ENCODE measurements at regions not wholly inside any gene's neighbourhood (a gene's known extent, or its start where the extent isn't known, plus 50 kb on each side); places are given as distances from the start of the nearest gene placed in this dataset.

DNA sequence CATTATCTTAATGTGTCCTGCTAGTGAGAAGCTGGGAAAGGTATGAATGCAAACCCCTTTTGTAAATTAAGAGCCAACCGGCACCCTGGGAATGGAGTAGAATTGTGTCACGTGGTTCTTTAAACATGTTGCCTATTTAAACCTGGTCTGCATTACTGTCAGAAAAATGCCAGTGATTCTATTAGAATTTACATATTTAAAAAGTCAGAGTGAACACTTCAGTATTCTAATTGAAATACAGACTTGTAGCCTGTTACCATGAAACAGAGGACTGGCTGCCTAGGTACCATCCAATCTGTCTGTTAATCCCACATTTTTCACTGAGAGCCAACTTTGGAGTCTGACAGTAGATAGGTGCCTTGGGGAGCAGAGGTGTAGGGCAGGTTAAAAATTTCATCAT lies 652.3 kb upstream of the ARGLU1 start:
- intact Hi-C loops (cut with micrococcal nuclease) = no loop called here

DNA sequence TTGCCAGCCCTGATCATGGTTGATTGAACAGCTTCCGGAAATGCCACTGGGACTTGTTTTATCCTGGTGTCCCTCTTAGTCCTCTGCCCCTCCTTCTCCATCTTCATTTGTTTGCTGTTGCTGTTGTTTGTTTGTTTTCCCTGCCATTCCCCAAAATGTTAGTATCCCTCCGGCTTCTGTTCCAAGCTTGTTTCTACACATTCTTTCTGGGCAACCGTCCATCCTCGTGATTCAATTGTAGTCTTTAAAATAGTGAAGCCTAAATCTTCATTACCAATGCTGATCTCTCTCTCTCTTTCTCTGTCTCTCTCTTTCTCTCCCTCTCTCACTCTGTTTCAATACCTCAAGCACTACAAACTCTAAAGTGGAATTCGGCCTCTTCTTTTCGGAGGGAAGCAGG lies 649.3 kb upstream of the ARGLU1 start:
- intact Hi-C loops (cut with micrococcal nuclease) = no loop called here

DNA sequence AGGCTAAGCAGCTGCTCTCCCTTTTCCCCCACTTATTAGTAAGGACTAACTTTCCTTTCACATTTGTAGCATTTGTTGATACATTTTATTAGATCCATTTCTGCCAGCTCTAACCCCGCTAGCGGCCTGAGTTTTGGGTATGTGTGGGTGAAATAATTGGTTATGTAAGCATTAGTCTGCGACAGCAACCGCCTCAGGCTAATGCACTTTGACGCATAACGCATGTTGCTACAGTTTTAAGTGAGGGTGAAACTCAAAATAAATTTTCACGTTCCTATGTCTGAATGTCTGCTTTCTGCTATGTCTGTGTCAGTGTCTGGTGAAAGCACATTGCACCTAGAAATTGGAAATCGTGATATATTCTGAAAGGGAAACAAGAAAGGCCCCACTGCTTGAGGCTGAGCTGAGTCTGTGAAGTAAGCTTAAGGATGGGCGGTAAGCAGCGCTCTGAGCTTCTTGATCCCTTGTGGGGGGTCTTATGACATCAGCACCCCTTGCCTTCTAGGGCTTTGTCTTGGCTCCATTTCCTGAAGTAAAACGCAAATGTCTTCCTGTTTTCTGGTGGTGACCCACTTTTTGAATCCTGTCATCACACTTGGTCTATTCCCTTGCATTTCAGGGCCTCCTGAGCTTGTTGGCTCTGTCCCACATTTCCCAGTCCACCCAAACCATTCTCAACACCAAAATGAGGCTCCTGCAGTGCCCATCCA lies 648.3 kb upstream of the ARGLU1 start:
- intact Hi-C loops (cut with micrococcal nuclease) = no loop called here

DNA sequence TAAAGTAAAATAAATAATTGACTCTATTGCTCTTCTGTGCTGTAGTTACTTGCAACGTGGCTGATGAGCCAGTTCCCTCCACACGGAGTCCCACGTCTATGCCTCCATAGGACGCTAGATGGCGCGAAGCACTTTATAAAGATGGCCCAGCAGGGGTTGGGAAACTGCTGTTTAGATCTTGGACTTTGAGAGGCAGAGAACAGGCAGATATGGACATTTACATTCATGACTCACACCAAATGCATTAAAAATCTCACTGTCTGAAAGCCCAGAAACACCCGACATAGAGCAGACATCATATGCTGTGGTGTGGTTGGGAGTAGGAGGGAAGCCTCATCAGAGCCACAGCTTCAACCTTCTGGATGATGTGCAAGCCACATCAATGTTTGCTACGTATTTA lies 643.1 kb upstream of the ARGLU1 start:
- intact Hi-C loops (cut with micrococcal nuclease) = loop anchor here (1.0 kb wide), 2 partner anchors 439 to 944 kb away; no protein-coding TSS in a partner anchor

DNA sequence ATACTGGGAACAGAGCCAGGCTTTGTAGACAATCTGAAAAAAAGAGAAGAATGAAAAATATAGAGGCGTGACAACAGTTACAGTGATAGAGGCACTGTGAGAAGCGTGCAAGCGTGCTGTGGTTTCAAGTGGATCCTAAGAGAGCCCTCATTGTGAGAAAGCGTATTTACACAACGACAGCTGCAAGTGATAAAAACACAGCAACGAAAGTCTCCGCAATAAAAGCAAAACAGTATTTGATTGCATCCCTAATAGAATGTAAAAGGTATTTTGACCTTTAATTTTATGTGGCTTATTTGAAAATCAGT lies 642.7 kb upstream of the ARGLU1 start:
- intact Hi-C loops (cut with micrococcal nuclease) = loop anchor here (1.0 kb wide), 2 partner anchors 440 to 945 kb away; no protein-coding TSS in a partner anchor

DNA sequence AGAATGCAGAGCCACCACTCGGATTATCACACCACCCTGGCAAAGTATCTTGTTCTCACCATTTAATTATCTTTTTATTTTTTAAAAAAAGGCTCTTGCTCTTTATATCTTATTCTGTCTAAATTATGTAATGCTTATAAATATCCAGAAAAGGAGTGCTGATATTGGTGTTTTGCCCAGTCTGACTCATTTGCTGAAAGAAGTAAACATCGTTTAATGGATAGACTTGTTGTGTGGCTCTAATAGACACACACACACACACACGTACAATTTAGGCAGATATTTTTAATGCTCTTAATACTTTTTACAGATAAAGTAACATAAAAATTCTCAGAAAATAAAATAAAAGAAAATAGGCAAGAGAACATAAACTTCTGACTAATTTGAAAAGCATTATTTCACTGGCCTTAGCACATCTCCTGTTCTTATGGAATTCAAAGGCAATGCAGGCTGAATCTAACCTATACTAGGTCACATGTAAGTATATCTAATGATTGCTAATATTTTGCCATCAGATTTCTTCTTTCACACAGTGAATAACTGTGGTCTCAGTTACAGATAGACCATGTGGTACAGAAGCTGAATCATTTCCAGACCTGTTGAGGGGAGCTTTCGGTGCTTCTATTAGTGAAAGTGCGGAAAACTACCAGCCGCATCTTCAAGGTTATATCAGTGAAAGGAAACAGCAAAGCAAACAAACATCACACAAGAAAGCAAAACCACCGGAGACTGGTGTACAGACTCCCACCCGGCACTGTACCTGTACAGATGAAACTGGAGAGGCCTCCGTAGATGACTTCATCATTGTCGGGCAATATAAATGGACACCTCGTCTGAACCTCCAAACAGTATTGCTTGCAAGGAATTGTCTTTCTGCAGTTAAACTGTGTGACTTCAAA lies 642.1 kb upstream of the ARGLU1 start:
- intact Hi-C loops (cut with micrococcal nuclease) = no loop called here

DNA sequence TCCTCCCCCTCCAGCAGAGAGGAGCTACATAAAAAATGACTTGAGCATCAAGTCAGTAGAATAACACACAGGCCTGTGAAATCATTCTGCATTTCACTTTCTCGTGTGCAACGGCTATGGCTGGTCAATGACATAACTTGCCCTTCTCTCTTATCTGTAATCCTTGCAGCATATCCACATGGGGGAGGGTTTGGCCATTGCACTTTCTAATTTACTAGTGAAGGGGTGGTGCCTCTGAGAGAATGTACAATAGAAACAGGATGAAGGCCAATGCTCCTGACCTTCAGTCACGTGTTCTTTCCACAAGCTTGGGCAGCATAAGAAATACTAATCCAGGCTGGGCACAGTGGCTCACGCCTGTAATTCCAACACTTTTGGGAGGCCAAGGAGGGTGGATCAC lies 641.0 kb upstream of the ARGLU1 start:
- intact Hi-C loops (cut with micrococcal nuclease) = no loop called here

DNA sequence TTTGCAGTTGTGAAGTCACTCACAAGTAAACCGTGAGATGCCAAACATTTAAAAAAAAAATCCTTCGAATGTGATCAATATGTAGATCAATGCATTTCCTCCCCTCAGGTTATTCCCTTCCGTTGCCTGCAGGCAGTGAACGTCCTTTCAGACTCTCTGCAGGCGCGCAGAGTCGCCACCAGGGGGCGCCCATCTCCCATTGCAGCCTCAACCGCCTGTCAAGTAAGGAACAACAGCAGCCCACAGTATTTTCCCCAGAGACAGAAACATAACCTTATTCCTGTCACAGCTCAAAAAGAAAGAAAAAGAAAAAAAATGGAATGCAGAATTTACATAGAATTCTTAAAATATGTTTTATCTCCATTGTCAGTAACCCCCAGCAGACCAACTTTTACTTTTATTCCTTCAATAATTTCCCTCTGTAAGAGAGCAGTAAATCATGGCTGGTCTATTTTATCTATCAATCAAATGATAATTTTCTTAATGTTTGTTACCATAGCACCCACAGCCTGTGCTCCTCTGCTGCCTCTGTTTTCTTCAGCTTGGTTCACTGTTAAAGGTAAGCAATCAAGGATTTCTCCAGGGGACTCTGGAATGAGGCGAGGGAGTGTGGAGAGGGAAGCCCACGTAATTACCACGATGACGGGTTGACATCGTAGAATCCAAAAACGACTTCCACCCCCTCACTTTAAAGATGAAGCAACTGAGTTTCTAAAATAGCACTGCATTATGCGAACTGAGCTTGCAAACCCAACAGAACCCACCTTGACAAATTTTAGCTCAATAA lies 637.6 kb upstream of the ARGLU1 start:
- intact Hi-C loops (cut with micrococcal nuclease) = loop anchor here (1.0 to 2.0 kb wide), 2 partner anchors 950 to 1691 kb away; no protein-coding TSS in a partner anchor

DNA sequence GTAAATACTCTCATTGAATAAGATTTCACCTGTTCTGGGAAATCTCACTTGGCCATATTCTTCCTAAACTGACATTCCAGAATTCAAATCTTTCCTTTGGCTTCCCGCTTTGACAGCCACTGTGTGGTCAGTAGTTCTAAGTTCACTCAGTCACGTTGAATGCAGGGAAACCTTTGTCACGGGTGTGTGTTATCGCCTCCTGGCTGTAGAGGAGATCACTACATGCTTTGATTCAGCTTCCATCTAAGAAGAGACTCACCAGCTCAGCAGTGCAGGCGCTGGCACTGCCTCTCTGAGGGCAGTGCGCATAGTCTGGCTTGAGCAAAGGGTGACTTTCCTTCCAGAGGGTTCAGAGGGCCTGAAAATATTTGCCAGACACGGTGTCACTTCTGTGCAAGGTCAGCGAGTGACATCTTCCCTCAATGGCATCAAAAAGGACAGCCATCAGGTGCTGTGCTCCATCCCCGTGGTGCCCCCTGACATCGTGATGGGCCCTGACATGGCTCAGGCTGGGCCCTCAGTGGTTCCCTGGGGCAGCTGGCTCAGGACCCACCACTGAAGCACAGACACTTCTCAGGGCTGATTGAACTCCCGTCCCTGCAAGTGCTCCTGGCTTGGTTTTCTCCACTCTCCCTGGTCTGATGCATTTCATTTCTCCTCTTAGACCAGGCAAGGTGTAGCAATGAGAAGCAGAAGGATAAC lies 635.4 kb upstream of the ARGLU1 start:
- intact Hi-C loops (cut with micrococcal nuclease) = no loop called here

DNA sequence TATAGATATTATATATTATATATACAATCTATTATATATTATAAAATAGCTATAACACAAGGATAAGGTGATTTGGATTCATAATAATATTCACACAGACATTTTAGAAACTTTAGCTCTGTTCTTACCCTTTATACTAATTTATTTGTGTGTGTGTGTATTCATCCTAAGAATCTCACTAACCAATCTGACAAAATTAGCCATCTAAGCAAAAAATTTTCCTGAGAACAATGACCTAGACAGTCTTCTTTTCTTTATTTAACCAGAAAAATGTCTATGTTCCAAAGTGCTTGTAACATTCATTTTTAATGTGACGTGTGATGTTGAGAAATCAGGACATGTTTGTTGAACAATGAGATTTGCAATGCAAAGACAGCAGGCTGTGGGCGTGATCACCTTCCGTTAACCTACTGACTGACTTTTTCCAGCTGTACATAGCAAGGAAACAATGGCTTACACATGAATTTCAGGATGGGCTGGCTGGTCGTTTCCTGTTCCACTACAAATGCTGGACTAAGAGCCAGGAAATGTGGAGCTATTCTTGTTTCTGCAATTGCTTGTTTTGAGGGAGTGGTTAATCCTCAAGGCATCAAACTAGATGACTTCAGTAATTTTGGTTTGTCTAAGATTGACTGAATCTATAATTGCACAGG lies 634.6 kb upstream of the ARGLU1 start:
- intact Hi-C loops (cut with micrococcal nuclease) = no loop called here

DNA sequence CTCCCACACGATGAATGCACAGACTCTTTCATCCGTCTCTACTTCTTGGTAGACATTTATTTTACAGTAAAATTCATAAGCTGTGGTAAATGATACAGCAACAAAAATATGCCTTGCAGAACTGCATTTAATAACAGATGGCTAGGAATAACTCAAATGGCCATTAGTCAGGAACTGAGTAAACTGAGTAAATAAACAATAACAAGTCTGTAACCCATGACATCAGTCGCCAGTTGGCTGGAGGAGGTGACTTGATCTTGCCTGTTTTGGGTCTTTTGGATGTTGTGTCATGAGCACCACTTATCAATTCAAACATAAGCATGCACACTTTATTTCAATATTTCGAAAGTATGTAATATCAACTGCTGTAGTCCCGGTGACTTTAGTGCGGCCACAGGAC lies 632.6 kb upstream of the ARGLU1 start:
- intact Hi-C loops (cut with micrococcal nuclease) = no loop called here

DNA sequence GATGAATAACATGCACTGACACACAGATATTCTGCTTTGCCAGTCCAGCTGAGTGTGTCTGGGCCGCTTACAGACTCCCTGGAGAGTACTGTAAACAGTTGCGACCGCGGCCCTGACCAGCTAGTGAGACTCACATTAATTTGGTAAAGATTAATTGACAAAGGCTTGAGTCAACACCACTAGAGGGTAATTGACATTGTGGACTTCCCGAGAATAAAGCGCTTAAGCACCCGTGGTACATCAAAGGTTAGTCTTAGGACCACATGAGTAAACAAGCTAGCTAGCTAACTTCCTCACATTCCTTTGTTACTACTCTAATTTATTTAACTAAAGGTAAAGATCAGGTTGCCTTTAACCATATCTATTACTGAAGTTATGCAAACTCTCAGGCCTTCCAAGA lies 624.4 kb upstream of the ARGLU1 start:
- intact Hi-C loops (cut with micrococcal nuclease) = no loop called here

DNA sequence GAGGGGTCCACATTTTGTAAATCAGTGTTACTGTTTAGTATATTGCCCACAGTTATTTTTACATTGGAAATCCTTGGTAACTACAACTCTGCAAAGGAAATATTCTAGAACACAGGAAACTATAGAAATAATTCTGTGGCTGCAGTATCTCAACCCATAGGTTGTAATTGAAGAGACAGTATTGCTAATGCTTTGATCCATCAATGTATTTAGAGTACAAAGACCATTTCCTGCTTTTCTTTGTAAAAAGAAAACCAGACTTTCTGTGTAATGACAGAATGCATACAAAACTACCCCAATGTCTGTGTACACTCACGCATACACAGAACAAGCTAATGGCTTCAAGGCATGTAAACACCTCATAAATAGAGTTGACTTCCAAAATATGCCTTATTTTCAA lies 622.1 kb upstream of the ARGLU1 start:
- intact Hi-C loops (cut with micrococcal nuclease) = no loop called here

DNA sequence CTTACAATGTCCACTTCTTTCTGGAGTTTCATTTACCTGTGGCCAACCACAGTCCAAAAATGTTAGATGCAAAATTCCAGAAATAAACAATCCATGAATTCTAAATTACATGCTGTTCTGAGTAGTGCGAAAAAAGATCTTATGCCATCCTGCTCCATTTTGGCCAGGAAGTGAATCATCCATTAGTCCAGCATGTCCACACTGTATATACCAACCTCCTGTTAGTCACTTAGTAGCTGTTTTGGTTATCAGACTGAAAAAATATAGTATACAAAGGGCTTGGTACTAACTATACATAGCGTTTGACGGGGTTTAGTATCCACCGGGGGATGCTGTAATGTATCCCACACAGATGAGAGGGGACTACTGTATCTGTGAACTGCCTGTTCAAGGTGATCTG lies 618.0 kb upstream of the ARGLU1 start:
- intact Hi-C loops (cut with micrococcal nuclease) = no loop called here

DNA sequence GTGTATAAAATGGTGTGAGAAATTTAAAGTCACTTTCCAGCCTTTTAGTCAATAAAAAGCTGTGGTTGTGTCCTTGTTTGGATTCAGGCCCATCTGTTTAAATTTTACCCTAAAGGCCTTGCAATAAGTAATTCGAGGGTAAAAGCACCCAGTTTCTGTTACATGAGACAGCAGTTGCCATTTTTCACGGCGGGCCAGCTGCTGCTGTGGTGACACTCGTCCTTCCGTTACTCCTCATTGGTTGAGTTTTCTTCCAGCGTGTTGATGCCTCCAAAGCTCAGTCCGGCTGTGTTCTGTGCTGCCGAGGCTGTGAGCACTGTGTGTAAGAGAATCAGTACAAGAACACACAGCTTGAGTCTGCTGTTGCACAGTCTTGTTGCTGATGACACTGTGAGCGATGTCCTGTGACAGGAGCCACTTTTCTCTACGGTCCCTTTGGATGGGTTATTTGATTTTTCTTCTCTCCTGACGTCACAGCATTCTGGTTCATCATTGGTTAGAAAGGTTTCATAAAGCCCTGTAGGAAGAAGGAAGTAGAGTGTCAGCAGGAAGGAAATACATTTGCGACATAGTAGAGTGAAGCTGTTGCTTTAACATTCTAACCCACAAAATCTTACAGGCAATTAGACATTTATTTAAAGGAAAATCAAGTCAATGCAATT lies 602.5 kb upstream of the ARGLU1 start:
- intact Hi-C loops (cut with micrococcal nuclease) = no loop called here

DNA sequence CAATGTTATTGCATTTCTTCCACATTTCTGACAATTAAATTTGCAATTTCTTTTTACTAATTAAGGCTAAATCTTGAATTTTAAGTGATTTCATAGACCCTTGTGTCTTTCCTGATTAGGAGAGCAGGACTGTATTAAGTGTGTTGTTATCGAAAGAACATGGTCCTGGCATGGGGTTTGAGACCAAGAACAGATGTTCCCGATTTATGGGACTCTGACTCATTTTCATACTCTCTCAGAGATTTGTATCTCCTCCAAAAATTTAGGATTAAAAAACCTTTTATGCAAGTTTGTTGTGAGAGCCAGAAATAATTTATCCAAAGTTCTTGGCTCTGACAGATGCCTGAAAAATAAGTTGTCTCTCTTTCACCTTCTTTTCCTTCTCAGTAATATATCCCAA lies 589.3 kb upstream of the ARGLU1 start:
- intact Hi-C loops (cut with micrococcal nuclease) = no loop called here

DNA sequence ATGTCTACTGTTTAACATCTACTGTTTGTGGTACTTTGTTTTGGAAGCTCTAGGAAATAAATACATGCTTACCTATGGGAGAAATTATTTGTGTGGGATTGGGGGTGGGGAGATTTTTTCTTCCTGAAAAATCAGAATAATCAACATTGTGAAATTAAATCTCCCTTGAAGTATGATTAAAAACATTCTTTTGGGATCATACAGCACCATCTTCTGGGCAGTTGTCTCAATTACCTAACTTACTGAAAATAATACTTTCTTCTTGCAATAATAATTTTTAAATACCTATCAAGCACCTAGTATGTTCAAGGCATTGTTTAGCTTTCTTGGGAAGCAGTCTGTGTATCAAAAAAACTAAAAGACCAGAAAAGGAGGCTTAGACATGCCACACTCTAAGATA lies 576.5 kb upstream of the ARGLU1 start:
- intact Hi-C loops (cut with micrococcal nuclease) = no loop called here

DNA sequence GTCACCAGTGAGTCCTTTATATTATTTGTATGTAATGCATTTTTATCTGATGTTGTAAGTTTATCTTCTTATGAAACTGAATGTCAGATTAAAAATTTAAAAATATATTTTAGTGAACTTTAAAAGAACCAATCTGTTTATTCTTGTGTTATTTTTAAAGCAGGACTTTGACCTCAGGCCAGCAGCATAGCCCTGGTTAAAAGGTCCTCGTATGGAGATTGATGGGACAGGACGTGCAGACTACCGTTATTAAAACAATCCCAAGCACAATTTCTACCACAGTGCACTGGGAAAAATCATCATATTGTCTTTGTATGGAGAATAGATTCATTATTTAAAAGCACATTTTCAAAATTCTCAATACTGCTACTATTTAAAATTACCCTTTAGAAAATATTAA lies 573.8 kb upstream of the ARGLU1 start:
- intact Hi-C loops (cut with micrococcal nuclease) = no loop called here

DNA sequence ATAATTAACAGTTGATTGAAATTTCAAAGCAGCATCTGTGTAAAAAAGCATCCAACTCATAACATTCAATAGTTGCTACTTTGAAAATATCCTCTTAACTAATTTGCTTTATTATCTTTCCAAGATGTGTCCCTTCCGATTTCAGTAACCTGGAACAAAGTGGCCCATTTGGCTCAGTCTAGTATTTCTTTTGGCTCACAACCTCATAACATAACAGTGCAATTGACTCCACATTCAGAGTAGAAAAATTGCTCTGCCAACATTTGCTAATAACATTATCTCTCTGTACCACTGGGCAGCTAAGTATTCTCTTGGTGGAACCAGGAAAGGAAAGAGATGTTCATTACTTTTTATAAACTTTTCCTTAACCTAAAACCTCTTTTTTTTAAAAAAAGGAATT lies 571.1 kb upstream of the ARGLU1 start:
- intact Hi-C loops (cut with micrococcal nuclease) = no loop called here

DNA sequence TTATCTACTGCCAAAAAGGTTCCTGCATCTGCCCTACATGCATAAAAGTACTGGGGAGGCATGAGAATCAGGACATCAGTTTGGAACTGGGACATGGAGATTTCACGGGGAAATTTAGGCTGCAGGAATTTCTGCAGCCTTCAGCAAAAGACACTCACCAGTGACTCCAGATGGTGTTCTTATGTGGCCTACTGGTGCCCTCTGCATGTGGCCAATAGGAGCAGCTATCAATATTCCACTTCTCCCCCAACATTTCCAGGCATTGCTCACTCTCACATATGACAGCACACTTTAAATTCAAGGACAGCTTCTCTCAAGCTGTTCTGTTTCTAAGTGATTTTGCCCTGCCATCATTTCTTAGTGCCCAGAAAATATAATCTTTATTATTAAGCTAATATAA lies 570.5 kb upstream of the ARGLU1 start:
- intact Hi-C loops (cut with micrococcal nuclease) = no loop called here
